Peyer's patch (tissue), 4 donors: ENCODE measurements at regions not wholly inside any gene's neighbourhood (a gene's known extent, or its start where the extent isn't known, plus 50 kb on each side); places are given as distances from the start of the nearest gene placed in this dataset.

Experiments
- CTCF ChIP-seq, 6 experiments: fragments of 450-650 bp in 4 of 6; fragments of 200-600 bp in 2 of 6; sonication (generic) in 1 of 6; IDR thresholded peaks; one replicate each; pipeline ENCODE4 v1.5.1; 2017 to 2019; ENCODE audit warnings: antibody characterized with exemption in 6 of 6, mild to moderate bottlenecking in 3 of 6, moderate library complexity in 1 of 6
- POLR2A ChIP-seq, 2 donors: fragments of 450-650 bp; IDR thresholded peaks; one replicate each; pipeline ENCODE4 v1.5.1; 2017; ENCODE audit warnings: antibody characterized with exemption in 2 of 2, mild to moderate bottlenecking in 2 of 2, moderate library complexity in 2 of 2

- TF ChIP-seq CTCF (IDR thresholded peaks at IDR 0.05) (no peak), POLR2A (IDR thresholded peaks at IDR 0.05) (no peak)
These were observed 442.6 kb upstream of the THRB start for GRCh38 chr3:24937228-24937627.
